Trophoblast cell (in vitro differentiated cells and primary cell): ENCODE measurements at regions not wholly inside any gene's neighbourhood (a gene's known extent, or its start where the extent isn't known, plus 50 kb on each side); places are given as distances from the start of the nearest gene placed in this dataset.
"Not testable (repeated sequence)": the region's sequence is repeated elsewhere in the genome, so short reads cannot be mapped to it uniquely, and the experiment has no call there.

ENCODE experiments used
- DNase-seq, 2 donors: peaks; one replicate each; pipeline ENCODE4 v3.0.0-alpha.2; 2016
- H2AFZ ChIP-seq: 2 replicates; pipeline ENCODE4 v1.6.1; 2013; ENCODE audit warnings: low read length, moderate library complexity, mild to moderate bottlenecking; ENCODE audit not compliant: insufficient read depth, poor library complexity
- H2AK5ac ChIP-seq: 2 replicates; pipeline ENCODE4 v1.6.1; 2013; ENCODE audit warnings: mild to moderate bottlenecking, low read length
- H2BK120ac ChIP-seq: 2 replicates; pipeline ENCODE4 v1.6.1; 2013; ENCODE audit warnings: low read length, mild to moderate bottlenecking, moderate library complexity; ENCODE audit not compliant: insufficient read depth, poor library complexity
- H2BK12ac ChIP-seq: 2 replicates; pipeline ENCODE4 v1.6.1; 2013; ENCODE audit warnings: mild to moderate bottlenecking, low read length, moderate library complexity
- H2BK5ac ChIP-seq: 2 replicates; pipeline ENCODE4 v1.6.1; 2013; ENCODE audit warnings: low read length, low read depth, moderate library complexity, mild to moderate bottlenecking; ENCODE audit not compliant: poor library complexity
- H3K14ac ChIP-seq: 2 replicates; pipeline ENCODE4 v1.6.1; 2013; ENCODE audit warnings: mild to moderate bottlenecking, low read length
- H3K18ac ChIP-seq: 2 replicates; pipeline ENCODE4 v1.6.1; 2013; ENCODE audit warnings: mild to moderate bottlenecking, low read length
- H3K23ac ChIP-seq: 2 replicates; pipeline ENCODE4 v1.6.1; 2013; ENCODE audit warnings: low read length
- H3K27ac ChIP-seq: 2 replicates; pipeline ENCODE4 v1.5.1; 2013; ENCODE audit warnings: low read depth, mild to moderate bottlenecking, inconsistent platforms, low read length, moderate library complexity
- H3K27me3 ChIP-seq: 2 replicates; pipeline ENCODE4 v1.6.1; 2013; ENCODE audit warnings: inconsistent platforms, mild to moderate bottlenecking, low read length, moderate library complexity; ENCODE audit not compliant: insufficient read depth
- H3K36me3 ChIP-seq, 2 experiments: 1 replicate in 1 of 2; 2 replicates in 1 of 2; pipeline ENCODE4 v1.6.1; 2013; ENCODE audit warnings: low read length in 2 of 2, mild to moderate bottlenecking in 2 of 2, moderate library complexity in 1 of 2; ENCODE audit not compliant: insufficient read depth in 2 of 2, control insufficient read depth in 1 of 2
- H3K4ac ChIP-seq: 2 replicates; pipeline ENCODE4 v1.6.1; 2013; ENCODE audit warnings: low read depth, mild to moderate bottlenecking, low read length, moderate library complexity
- H3K4me1 ChIP-seq, 2 experiments: 1 replicate in 1 of 2; 2 replicates in 1 of 2; pipeline ENCODE4 v1.6.1; 2013; ENCODE audit warnings: low read length in 2 of 2, mild to moderate bottlenecking in 2 of 2, moderate library complexity in 1 of 2; ENCODE audit not compliant: insufficient read depth in 2 of 2, control insufficient read depth in 1 of 2
- H3K4me2 ChIP-seq: 2 replicates; pipeline ENCODE4 v1.6.1; 2013; ENCODE audit warnings: inconsistent platforms, mild to moderate bottlenecking, low read length, moderate library complexity
- H3K4me3 ChIP-seq: 2 replicates; pipeline ENCODE4 v1.5.1; 2013; ENCODE audit warnings: mild to moderate bottlenecking, low read depth, low read length, inconsistent platforms
- H3K79me1 ChIP-seq: one replicate; pipeline ENCODE4 v1.6.1; 2013; ENCODE audit warnings: low read length
- H3K79me2 ChIP-seq: 2 replicates; pipeline ENCODE4 v1.6.1; 2013; ENCODE audit warnings: low read length, mild to moderate bottlenecking; ENCODE audit not compliant: control insufficient read depth, insufficient read depth, poor library complexity
- H3K9ac ChIP-seq: 2 replicates; pipeline ENCODE4 v1.6.1; 2013; ENCODE audit warnings: mild to moderate bottlenecking, low read length
- H3K9me3 ChIP-seq: 2 replicates; pipeline ENCODE4 v1.6.1; 2013; ENCODE audit warnings: low read depth, mild to moderate bottlenecking, control low read depth, inconsistent platforms, low read length; ENCODE audit not compliant: insufficient read depth
- H4K12ac ChIP-seq: 2 replicates; pipeline ENCODE4 v1.6.1; 2013; ENCODE audit warnings: low read depth, mild to moderate bottlenecking, low read length, moderate library complexity
- H4K8ac ChIP-seq: 2 replicates; pipeline ENCODE4 v1.6.1; 2013; ENCODE audit warnings: low read depth, mild to moderate bottlenecking, low read length, moderate library complexity
- H4K91ac ChIP-seq: one replicate; pipeline ENCODE4 v1.6.1; 2013; ENCODE audit warnings: low read depth, mild to moderate bottlenecking, low read length, moderate library complexity
- WGBS: extraction: QIAGEN DNeasy Blood & Tissue Kit; methylation state at CpG from one replicate; pipeline ENCODE4 v1.1.7; 2013; ENCODE audit warnings: missing lambda C conversion rate; ENCODE audit not compliant: insufficient read length, insufficient coverage; ENCODE audit errors: extremely low coverage; 5-methylcytosine and 5-hydroxymethylcytosine counted together

GRCh38 chr3:195986576-195986975, 78.2 kb upstream of the TNK2 start:
- not testable (repeated sequence) for H3K27me3 ChIP-seq, H3K27ac ChIP-seq, H2BK12ac ChIP-seq, H4K91ac ChIP-seq, H3K4me2 ChIP-seq, H3K79me2 ChIP-seq, H4K8ac ChIP-seq, H3K79me1 ChIP-seq, H3K4me1 ChIP-seq, H2AK5ac ChIP-seq, H2BK120ac ChIP-seq, H3K18ac ChIP-seq, H3K4me3 ChIP-seq, H3K9ac ChIP-seq, H3K9me3 ChIP-seq, H2BK5ac ChIP-seq, H3K23ac ChIP-seq, H3K14ac ChIP-seq, H2AFZ ChIP-seq, DNase-seq, H3K4ac ChIP-seq, H4K12ac ChIP-seq
- peaks cover 17 to 18% of the 10 kb centered on the region in 2 experiments for H3K36me3 ChIP-seq
- no CpG with 5 or more reads among the region's 4 CpGs for WGBS

- H3K36me3 ChIP-seq, result peaks cover 17 to 18% of the 10 kb centered on the region in 2 experiments
- H3K18ac ChIP-seq, H2BK120ac ChIP-seq, H4K12ac ChIP-seq, H2BK5ac ChIP-seq, H4K91ac ChIP-seq, H3K4ac ChIP-seq, H3K4me3 ChIP-seq, H3K23ac ChIP-seq, H2AK5ac ChIP-seq, H3K4me2 ChIP-seq, H3K27me3 ChIP-seq, H2BK12ac ChIP-seq, H3K79me2 ChIP-seq, H4K8ac ChIP-seq, H3K9ac ChIP-seq, H3K79me1 ChIP-seq, H3K14ac ChIP-seq, H3K27ac ChIP-seq, H2AFZ ChIP-seq, DNase-seq, H3K9me3 ChIP-seq, H3K4me1 ChIP-seq: not testable (repeated sequence)
- no CpG with 5 or more reads among the region's 11 CpGs for WGBS
Measured at GRCh38 chr3:195985348-195985920, 77.1 kb upstream of the TNK2 start.

GRCh38 chr3:195984392-195985030, 76.2 kb upstream of the TNK2 start:
- H4K12ac ChIP-seq, H3K79me1 ChIP-seq, H2BK5ac ChIP-seq, H3K23ac ChIP-seq, H3K18ac ChIP-seq, H3K27ac ChIP-seq, H3K14ac ChIP-seq, H3K4me2 ChIP-seq, H3K79me2 ChIP-seq, H3K27me3 ChIP-seq, H4K8ac ChIP-seq, H2BK120ac ChIP-seq, H3K4me3 ChIP-seq, H2AFZ ChIP-seq, H3K4me1 ChIP-seq, H2BK12ac ChIP-seq, H3K9ac ChIP-seq, H3K9me3 ChIP-seq, H3K4ac ChIP-seq, DNase-seq, H2AK5ac ChIP-seq, H4K91ac ChIP-seq: not testable (repeated sequence)
- peaks cover 23% of the 10 kb centered on the region in 2 experiments for H3K36me3 ChIP-seq
- no CpG with 5 or more reads among the region's 12 CpGs for WGBS

- not testable (repeated sequence) for H3K4me3 ChIP-seq, H3K4ac ChIP-seq, H3K27me3 ChIP-seq, H2BK12ac ChIP-seq, H4K91ac ChIP-seq, H3K23ac ChIP-seq, H4K8ac ChIP-seq, H3K79me2 ChIP-seq, H3K14ac ChIP-seq, H3K27ac ChIP-seq, H2AK5ac ChIP-seq, H3K79me1 ChIP-seq, H3K4me1 ChIP-seq, H4K12ac ChIP-seq, H2AFZ ChIP-seq, H3K9ac ChIP-seq, H2BK120ac ChIP-seq, H2BK5ac ChIP-seq, H3K18ac ChIP-seq, H3K9me3 ChIP-seq, H3K4me2 ChIP-seq
- no CpG with 5 or more reads among the region's 16 CpGs for WGBS
- peaks cover 27 to 28% of the 10 kb centered on the region in 2 experiments for H3K36me3 ChIP-seq
- DNase-seq, result peak; percentile 30 to 35
Measured at GRCh38 chr3:195983880-195984279, 75.5 kb upstream of the TNK2 start.
